Esophagus muscularis mucosa (tissue), 4 donors: ENCODE measurements at regions not wholly inside any gene's neighbourhood (a gene's known extent, or its start where the extent isn't known, plus 50 kb on each side); places are given as distances from the start of the nearest gene placed in this dataset.

Source experiments
- DNase-seq: peaks from one replicate; pipeline ENCODE4 v3.0.0-alpha.2; 2017; ENCODE audit errors: extremely low spot score
- H3K27ac ChIP-seq, 4 donors: fragments of 200-600 bp; sonication (generic); replicated peaks in 1 of 4; 1 replicate in 3 of 4; 2 replicates in 1 of 4; pipeline ENCODE4 v1.5.1; 2016 to 2019; ENCODE audit warnings: mild to moderate bottlenecking in 1 of 4
- H3K27me3 ChIP-seq, 4 donors: fragments of 200-600 bp; sonication (generic); one replicate each; pipeline versions ENCODE4 v1.5.1 to v1.6.0; 2016 to 2019
- H3K36me3 ChIP-seq, 4 donors: fragments of 200-600 bp; sonication (generic); one replicate each; pipeline ENCODE4 v1.5.1; 2016 to 2019
- H3K4me1 ChIP-seq, 4 donors: fragments of 200-600 bp; sonication (generic); one replicate each; pipeline ENCODE4 v1.5.1; 2016 to 2019
- H3K4me3 ChIP-seq, 4 donors: fragments of 200-600 bp; sonication (generic); 1 replicate in 2 of 4; 2 replicates in 2 of 4; pipeline ENCODE4 v1.5.1; 2016 to 2019; ENCODE audit warnings: mild to moderate bottlenecking in 4 of 4, moderate library complexity in 1 of 4
- H3K9me3 ChIP-seq, 4 donors: fragments of 200-600 bp; sonication (generic); 1 replicate in 3 of 4; 2 replicates in 1 of 4; pipeline ENCODE4 v1.5.1; 2016 to 2019
- CTCF ChIP-seq, 3 experiments: fragments of 200-600 bp in 2 of 3; fragments of 450-650 bp in 1 of 3; sonication (generic) in 2 of 3; IDR thresholded peaks; one replicate each; pipeline ENCODE4 v1.5.1; 2017 to 2019; ENCODE audit warnings: antibody characterized with exemption in 3 of 3, mild to moderate bottlenecking in 2 of 3, moderate library complexity in 1 of 3
- EP300 ChIP-seq: sonication (generic); formaldehyde crosslinking; IDR thresholded peaks from one replicate; pipeline ENCODE4 v1.6.1; 2017; ENCODE audit warnings: antibody characterized with exemption
- POLR2A ChIP-seq: fragments of 450-650 bp; IDR thresholded peaks from one replicate; pipeline ENCODE4 v1.6.1; 2017; ENCODE audit warnings: antibody characterized with exemption, moderate library complexity, mild to moderate bottlenecking, low read depth
- POLR2AphosphoS5 ChIP-seq, 2 donors: sonication (generic); formaldehyde crosslinking; IDR thresholded peaks; one replicate each; pipeline ENCODE4 v1.6.1; 2017; ENCODE audit warnings: antibody characterized with exemption in 2 of 2
- WGBS: methylation state at CpG from one replicate; pipeline ENCODE4 v1.1.5; 2018; 5-methylcytosine and 5-hydroxymethylcytosine counted together
- intact Hi-C: fragments of 100-400 bp; cut with DNase I; formaldehyde crosslinking; loops from one replicate; pipeline ENCODE4 v1.15.1; 2023

- WGBS, result 58% methylated on average over 2 of the region's 2 CpGs
Observed at GRCh38 chr2:111634050-111634794, 249.8 kb downstream of the ANAPC1 start.

GRCh38 chr2:111634995-111635538 lies 248.9 kb downstream of the ANAPC1 start:
- no peaks in the 10 kb centered on the region for H3K36me3 ChIP-seq
- H3K4me3 ChIP-seq, result no peak overlapping the region
- no peak for TF ChIP-seq EP300
- TF ChIP-seq POLR2A, result no peak
- no peak for TF ChIP-seq POLR2AphosphoS5 (IDR thresholded peaks at IDR 0.05)
- no peak for TF ChIP-seq CTCF (IDR thresholded peaks at IDR 0.05)
- intact Hi-C loops, result no loop called here
- H3K27me3 ChIP-seq, result no peaks in the 10 kb centered on the region
- H3K27ac ChIP-seq, result no peak overlapping the region
- no peaks in the 10 kb centered on the region for H3K4me1 ChIP-seq
- 75% methylated on average over 4 of the region's 4 CpGs for whole genome bisulfite sequencing
- H3K9me3 ChIP-seq, result peaks cover 0 to 16% (median 4%) of the 10 kb centered on the region in 4 donors
- no peak for DNase-seq

More at GRCh38 chr2:111634050-111634794, 249.8 kb downstream of the ANAPC1 start:
- Histone ChIP-seq H3K4me1 (no peaks in the 10 kb centered on the region), H3K27me3 (no peaks in the 10 kb centered on the region), H3K4me3 (no peak overlapping the region), H3K27ac (no peak overlapping the region), H3K9me3 (peaks cover 0 to 16% (median 6%) of the 10 kb centered on the region in 4 donors), H3K36me3 (no peaks in the 10 kb centered on the region)
- no peak for DNase-seq
- intact Hi-C loops, result no loop called here
- TF ChIP-seq CTCF (IDR thresholded peaks at IDR 0.05) (no peak), EP300 (no peak), POLR2AphosphoS5 (IDR thresholded peaks at IDR 0.05) (no peak), POLR2A (no peak)

- no peaks in the 10 kb centered on the region for H3K36me3 ChIP-seq
- no peaks in the 10 kb centered on the region for H3K27me3 ChIP-seq
- peaks cover 0 to 16% (median 4%) of the 10 kb centered on the region in 4 donors for H3K9me3 ChIP-seq
- no peak for DNase-seq
- H3K4me3 ChIP-seq, result no peak overlapping the region
- no peak overlapping the region for H3K27ac ChIP-seq
- no peaks in the 10 kb centered on the region for H3K4me1 ChIP-seq
- TF ChIP-seq POLR2A, result no peak
- TF ChIP-seq EP300, result no peak
- TF ChIP-seq POLR2AphosphoS5 (IDR thresholded peaks at IDR 0.05), result no peak
- TF ChIP-seq CTCF (IDR thresholded peaks at IDR 0.05), result no peak
- intact Hi-C loops, result no loop called here
- 91% methylated on average over 5 of the region's 5 CpGs for WGBS
Observed at GRCh38 chr2:111636905-111637304, 247.1 kb downstream of the ANAPC1 start.

- intact Hi-C loops, result no loop called here
- TF ChIP-seq POLR2AphosphoS5 (IDR thresholded peaks at IDR 0.05), result no peak
- TF ChIP-seq CTCF (IDR thresholded peaks at IDR 0.05), result no peak
- TF ChIP-seq EP300, result no peak
- TF ChIP-seq POLR2A, result no peak
- H3K4me3 ChIP-seq, result no peak overlapping the region
- no peak for DNase-seq
- no peaks in the 10 kb centered on the region for H3K36me3 ChIP-seq
- H3K27me3 ChIP-seq, result no peaks in the 10 kb centered on the region
- H3K9me3 ChIP-seq, result peaks cover 0 to 16% (median 4%) of the 10 kb centered on the region in 4 donors
- no peak overlapping the region for H3K27ac ChIP-seq
- no peaks in the 10 kb centered on the region for H3K4me1 ChIP-seq
- WGBS, result 89% methylated on average over 4 of the region's 4 CpGs
Observed at GRCh38 chr2:111638274-111638877, 245.6 kb downstream of the ANAPC1 start.
